NCI-H1092 (cell line): ENCODE measurements at regions not wholly inside any gene's neighbourhood (a gene's known extent, or its start where the extent isn't known, plus 50 kb on each side); places are given as distances from the start of the nearest gene placed in this dataset.

Experiments used
- DNase-seq: peaks from one replicate; lab custom pipeline; 2025; lab: John Stamatoyannopoulos, UW

- no peak for DNase-seq
Measured at GRCh38 chr4:183763990-183764754, 105.1 kb downstream of the TRAPPC11 start.

GRCh38 chr4:183765251-183765911, 106.3 kb downstream of the TRAPPC11 start:
- no peak for DNase-seq

GRCh38 chr4:183766140-183766539, 107.0 kb downstream of the TRAPPC11 start:
- no peak for DNase-seq

- DNase-seq, result no peak
Measured at GRCh38 chr4:183770906-183771305, 111.8 kb downstream of the TRAPPC11 start.

GRCh38 chr4:183772361-183772760, 113.3 kb downstream of the TRAPPC11 start:
- DNase-seq, result no peak

- no peak for DNase-seq
Measured at GRCh38 chr4:183773790-183774189, 114.7 kb downstream of the TRAPPC11 start.

GRCh38 chr4:183783306-183783705, 121.8 kb upstream of the STOX2 start:
- DNase-seq, result no peak

- DNase-seq, result no peak
Measured at GRCh38 chr4:183783991-183784553, 121.0 kb upstream of the STOX2 start.

- no peak for DNase-seq
Measured at GRCh38 chr4:183788308-183788905, 116.7 kb upstream of the STOX2 start.

- no peak for DNase-seq
Measured at GRCh38 chr4:183789657-183790056, 115.5 kb upstream of the STOX2 start.

GRCh38 chr4:183790661-183791060, 114.4 kb upstream of the STOX2 start:
- DNase-seq, result no peak

GRCh38 chr4:183797011-183797444, 108.1 kb upstream of the STOX2 start:
- no peak for DNase-seq

GRCh38 chr4:183797445-183798300, 107.4 kb upstream of the STOX2 start:
- DNase-seq, result no peak

GRCh38 chr4:183798301-183799253, 106.5 kb upstream of the STOX2 start:
- no peak for DNase-seq

- DNase-seq, result no peak
Measured at GRCh38 chr4:183801457-183802165, 103.5 kb upstream of the STOX2 start.

- DNase-seq, result no peak
Measured at GRCh38 chr4:183806341-183806740, 98.8 kb upstream of the STOX2 start.

- no peak for DNase-seq
Measured at GRCh38 chr4:183807420-183808096, 97.5 kb upstream of the STOX2 start.

GRCh38 chr4:183808097-183808456, 97.0 kb upstream of the STOX2 start:
- DNase-seq, result no peak

- DNase-seq, result no peak
Measured at GRCh38 chr4:183812567-183812966, 92.5 kb upstream of the STOX2 start.

- no peak for DNase-seq
Measured at GRCh38 chr4:183814461-183814860, 90.6 kb upstream of the STOX2 start.
